ENCODE measurements at regions not wholly inside any gene's neighbourhood (a gene's known extent, or its start where the extent isn't known, plus 50 kb on each side); places are given as distances from the start of the nearest gene placed in this dataset.
A peak's percentile ranks its signal among the peaks of the same experiment; 100 is the strongest.

- intact Hi-C loops (cut with DNase I) = no loop called here
- DNase-seq = no peak
Observed at GRCh38 chr12:107258780-107259179, 165.4 kb upstream of the CRY1 start.

DNA sequence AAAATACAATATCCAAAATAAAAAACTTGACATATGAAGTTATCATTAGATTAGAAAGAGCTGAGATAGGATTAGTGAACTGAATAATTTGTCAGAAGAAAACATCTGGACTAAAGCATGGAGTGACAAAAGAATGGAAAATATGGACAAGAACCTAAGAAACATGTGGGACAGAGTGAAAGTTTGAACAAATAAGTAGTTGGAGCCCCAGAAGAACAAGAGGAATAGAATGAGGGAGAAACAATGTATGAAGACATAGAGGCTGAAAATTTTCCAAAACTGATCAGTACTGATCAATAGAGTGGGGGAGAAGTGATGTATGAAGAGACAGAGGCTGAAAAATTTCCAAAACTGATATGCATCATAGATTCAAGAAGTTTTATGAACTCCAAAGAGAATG, 170.6 kb upstream of the CRY1 start:
- DNase-seq = no peak
- intact Hi-C loops (cut with DNase I) = no loop called here

DNA sequence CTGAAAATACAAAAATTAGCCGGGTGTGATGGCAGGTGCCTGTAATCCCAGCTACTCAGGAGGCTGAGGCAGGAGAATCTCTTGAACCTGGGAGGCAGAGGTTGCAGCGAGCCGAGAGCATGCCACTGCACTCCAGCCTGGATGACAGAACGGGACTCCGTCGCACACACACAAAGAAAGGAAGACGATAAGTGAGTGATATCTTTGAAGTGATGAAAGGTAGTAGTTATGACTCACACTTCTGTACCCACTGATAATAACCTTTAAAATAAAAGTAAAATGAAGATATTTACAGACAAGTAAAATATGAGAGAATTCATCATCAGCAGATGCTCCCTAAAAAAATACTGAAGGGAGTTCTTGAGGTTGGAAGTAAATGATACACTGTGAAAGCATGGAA, 171.3 kb upstream of the CRY1 start:
- DNase-seq = no peak
- intact Hi-C loops (cut with DNase I) = no loop called here

DNA sequence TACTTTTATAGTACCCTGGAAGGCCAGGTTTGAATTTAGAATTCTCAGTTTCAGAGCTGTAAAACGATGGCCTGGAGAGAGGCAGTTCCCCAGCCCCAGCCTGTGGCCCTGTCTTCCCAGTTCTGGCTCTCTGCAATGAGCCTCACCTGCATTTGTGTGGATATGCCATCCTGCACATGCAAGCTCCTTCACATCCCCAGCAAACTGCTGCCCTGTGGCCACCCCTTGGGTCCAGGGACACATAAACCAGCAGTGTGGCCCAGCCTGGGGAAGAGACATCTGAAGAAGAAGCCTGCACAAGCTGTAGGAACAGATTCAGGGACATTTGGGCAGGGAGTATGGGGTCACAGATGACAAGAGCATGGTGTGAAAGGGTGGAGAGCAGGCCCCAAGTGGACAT, 174.3 kb upstream of the CRY1 start:
- intact Hi-C loops (cut with DNase I) = no loop called here
- no peak for DNase-seq

GRCh38 chr12:107271523-107271922, 178.2 kb upstream of the CRY1 start:
- intact Hi-C loops (cut with DNase I) = no loop called here
- DNase-seq = no peak

GRCh38 chr12:107275530-107275929, 182.2 kb upstream of the CRY1 start:
- intact Hi-C loops (cut with DNase I) = no loop called here
- DNase-seq = no peak

DNA sequence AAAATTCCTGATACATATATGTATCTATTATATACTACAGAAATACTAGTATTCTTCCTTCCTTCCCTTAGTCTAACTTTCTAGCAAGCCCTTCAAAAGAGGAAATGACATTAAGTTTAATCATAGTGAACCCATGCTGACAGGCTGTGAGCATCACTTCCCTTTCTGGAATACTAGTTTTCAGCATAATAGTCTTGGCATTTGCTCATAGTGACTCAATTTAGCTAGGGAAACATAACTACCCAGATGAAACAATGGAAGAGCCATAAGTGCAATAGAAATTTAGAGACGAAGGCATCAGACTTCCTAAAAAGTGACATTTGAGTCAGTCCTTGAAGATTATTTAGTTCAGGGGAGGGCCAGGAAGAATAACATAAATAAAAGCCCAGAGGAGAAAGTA, 184.5 kb upstream of the CRY1 start:
- DNase-seq = no peak
- intact Hi-C loops (cut with DNase I) = no loop called here

DNA sequence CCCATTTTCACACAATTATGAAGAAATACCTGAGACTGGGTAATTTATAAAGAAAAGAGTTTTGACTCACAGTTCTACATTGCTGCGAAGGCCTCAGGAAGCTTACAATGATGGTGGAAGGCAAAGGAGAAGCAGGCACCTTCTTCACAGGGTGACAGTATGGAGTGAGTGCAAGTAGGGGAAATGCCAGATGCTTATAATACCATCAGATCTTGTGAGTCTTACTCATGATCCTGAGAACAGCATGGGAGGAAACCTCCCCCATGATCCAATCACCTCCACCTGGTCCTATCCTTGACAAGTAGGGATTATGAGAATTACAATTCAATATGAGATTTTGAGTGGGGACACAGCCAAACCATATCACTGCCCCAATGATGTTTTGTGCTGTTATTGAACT, 189.3 kb upstream of the CRY1 start:
- peak in 5 of 42 donors; percentile 3 to 27 (median 10) for DNase-seq

DNA sequence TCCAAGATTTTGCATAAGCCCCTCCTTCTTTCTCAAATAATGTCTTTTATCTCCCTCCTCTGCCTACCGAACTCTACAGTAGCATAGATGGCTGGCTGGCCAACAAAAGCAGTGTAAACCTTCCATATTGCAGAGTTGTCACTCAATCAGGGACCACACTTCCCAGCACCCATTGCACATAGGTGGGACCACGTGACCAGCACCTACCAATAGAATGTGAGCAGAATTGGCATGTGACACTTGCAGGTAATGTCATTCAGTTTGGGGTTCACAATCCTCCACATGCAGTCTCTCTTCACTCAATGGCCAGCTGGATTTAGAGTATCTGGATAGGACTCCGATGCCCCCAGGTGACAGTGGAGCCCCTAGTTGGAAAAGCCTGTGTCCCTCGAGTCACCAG, 190.3 kb upstream of the CRY1 start:
- intact Hi-C loops (cut with DNase I) = no loop called here

More for the DNA sequence above, 189.3 kb upstream of the CRY1 start:
- intact Hi-C loops (cut with DNase I) = no loop called here

DNA sequence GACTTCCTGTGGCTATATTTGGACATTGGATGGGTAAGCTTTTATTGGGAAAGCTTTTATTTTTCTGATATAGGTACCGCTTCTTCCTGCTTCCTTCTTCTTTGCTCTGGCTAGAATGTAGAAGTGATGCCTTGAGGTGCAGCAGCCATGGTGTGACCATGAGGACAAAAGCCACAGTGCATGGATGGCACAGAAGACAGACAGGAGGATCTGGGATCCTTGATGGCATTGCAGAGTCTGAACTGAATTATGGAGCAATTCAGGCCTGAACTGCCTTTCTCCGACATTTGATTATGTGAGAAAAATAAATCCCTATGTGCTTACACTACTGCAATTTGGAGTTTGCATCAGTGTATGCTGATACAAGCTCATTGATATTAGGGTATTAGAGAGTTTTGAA, 191.3 kb upstream of the CRY1 start:
- intact Hi-C loops (cut with DNase I) = no loop called here
- DNase-seq = no peak

More for the DNA sequence above, 190.3 kb upstream of the CRY1 start:
- no peak for DNase-seq

- DNase-seq = no peak
- intact Hi-C loops (cut with DNase I) = no loop called here
Observed at GRCh38 chr12:107287436-107288413, 194.4 kb upstream of the CRY1 start.

GRCh38 chr12:107288414-107289127, 195.2 kb upstream of the CRY1 start:
- intact Hi-C loops (cut with DNase I) = no loop called here
- DNase-seq = no peak

- DNase-seq = no peak
- intact Hi-C loops (cut with DNase I) = no loop called here
Observed at GRCh38 chr12:107291018-107291417, 197.7 kb upstream of the CRY1 start.

GRCh38 chr12:107296681-107297089, 203.3 kb upstream of the CRY1 start:
- intact Hi-C loops (cut with DNase I) = no loop called here

DNA sequence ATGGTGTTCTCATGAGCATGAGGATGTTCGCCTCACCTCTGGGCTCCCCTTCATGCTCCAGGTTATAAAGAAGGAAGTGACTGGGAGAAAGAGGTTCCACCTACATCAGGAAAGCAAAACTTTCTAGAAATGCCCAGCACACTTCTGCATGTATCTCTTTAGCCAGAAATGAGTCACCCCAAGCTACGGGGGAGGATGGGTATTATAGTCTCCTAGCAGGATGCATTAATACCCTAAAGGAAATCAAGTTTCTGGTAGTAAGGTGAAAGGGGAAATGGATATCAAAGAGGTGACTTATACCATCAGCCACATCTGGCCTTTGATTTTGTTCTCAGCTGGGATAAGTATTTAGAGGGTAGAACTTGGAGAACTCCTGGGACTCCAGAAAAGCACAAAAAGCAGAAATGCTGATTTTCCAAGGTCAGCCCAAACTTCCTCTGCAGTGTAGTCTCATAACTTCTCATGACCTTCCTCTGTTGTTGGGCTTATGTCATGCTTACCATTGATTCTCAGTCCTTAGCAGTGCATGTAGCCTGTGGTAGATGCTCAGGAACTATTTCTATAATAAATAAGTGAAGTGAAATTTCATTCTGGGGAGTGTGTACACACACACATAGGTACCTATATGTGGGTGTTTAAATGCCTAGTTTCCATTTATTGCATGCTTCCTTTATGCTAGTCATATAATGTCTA, 209.4 kb upstream of the CRY1 start:
- no peak for DNase-seq
- intact Hi-C loops (cut with DNase I) = no loop called here

More at GRCh38 chr12:107296681-107297089, 203.3 kb upstream of the CRY1 start:
- DNase-seq = no peak

GRCh38 chr12:107304588-107305532, 211.5 kb upstream of the CRY1 start:
- intact Hi-C loops (cut with DNase I) = no loop called here
- DNase-seq = no peak

DNA sequence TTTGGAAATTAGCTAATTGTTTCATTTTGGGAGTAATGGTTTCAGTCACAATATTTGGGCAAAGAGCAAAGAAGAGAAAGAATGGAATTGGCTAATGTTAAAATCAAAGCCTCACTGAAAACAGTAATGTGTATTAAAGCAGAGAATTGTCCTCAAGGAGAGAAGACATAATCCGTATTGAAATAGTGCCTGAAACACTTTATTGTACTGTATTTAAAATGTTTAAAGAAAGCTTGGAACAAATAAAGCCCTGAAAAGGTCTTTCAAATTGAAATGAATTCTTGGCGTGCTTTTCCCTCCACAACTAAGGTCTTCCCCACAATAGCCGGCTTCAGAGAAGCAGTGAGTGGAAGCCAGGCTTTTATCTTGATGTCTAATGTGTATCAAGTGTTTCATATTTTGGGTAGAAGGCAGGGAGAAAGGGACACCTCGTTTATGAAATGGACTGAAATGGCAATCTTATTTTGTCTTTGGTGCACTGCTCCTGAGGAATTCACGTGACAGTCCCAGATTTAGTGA, 212.9 kb upstream of the CRY1 start:
- intact Hi-C loops (cut with DNase I) = no loop called here
- DNase-seq = no peak

GRCh38 chr12:107308310-107308709, 215.0 kb upstream of the CRY1 start:
- intact Hi-C loops (cut with DNase I) = no loop called here
- no peak for DNase-seq
